Fibroblast of lung (primary cell): ENCODE measurements at regions not wholly inside any gene's neighbourhood (a gene's known extent, or its start where the extent isn't known, plus 50 kb on each side); places are given as distances from the start of the nearest gene placed in this dataset.

Experiments
- DNase-seq, 2 donors: peaks; one replicate each; pipeline versions ENCODE4 v3.0.0 to v3.0.0-alpha.2; 2010; ENCODE audit warnings: low read depth in 2 of 2
- H2AFZ ChIP-seq: 2 replicates; pipeline ENCODE4 v1.5.1; 2012; ENCODE audit warnings: low read length, control low read depth, inconsistent platforms
- H3K27ac ChIP-seq: 2 replicates; pipeline ENCODE4 v1.5.1; 2011; ENCODE audit warnings: low read length, control low read depth; ENCODE audit not compliant: insufficient read depth
- H3K27me3 ChIP-seq: 2 replicates; pipeline ENCODE4 v1.5.1; 2011; ENCODE audit warnings: mild to moderate bottlenecking, low read length; ENCODE audit not compliant: control insufficient read depth, insufficient read depth
- H3K36me3 ChIP-seq: 2 replicates; pipeline ENCODE4 v1.5.1; 2011; ENCODE audit warnings: low read length; ENCODE audit not compliant: control insufficient read depth, insufficient read depth
- H3K4me1 ChIP-seq: 2 replicates; pipeline ENCODE4 v1.5.1; 2011; ENCODE audit warnings: low read length; ENCODE audit not compliant: control insufficient read depth, insufficient read depth; ENCODE audit errors: extremely low read depth
- H3K4me2 ChIP-seq: 2 replicates; pipeline ENCODE4 v1.5.1; 2011; ENCODE audit warnings: low read length, control low read depth; ENCODE audit not compliant: insufficient read depth; ENCODE audit errors: extremely low read depth
- H3K4me3 ChIP-seq, 4 experiments: fragments of 200-600 bp in 1 of 4; sonication (generic) in 1 of 4; replicated peaks in 1 of 4; 2 replicates each; pipeline ENCODE4 v1.5.1; 2011 to 2016; ENCODE audit warnings: low read length in 4 of 4, low read depth in 3 of 4, mild to moderate bottlenecking in 3 of 4, control low read depth in 2 of 4, inconsistent platforms in 1 of 4, mixed read lengths in 1 of 4; ENCODE audit not compliant: insufficient read depth in 1 of 4; ENCODE audit errors: control extremely low read depth in 1 of 4
- H3K79me2 ChIP-seq: 2 replicates; pipeline ENCODE4 v1.5.1; 2012; ENCODE audit warnings: mild to moderate bottlenecking, low read length, inconsistent platforms; ENCODE audit not compliant: control insufficient read depth, insufficient read depth
- H3K9ac ChIP-seq: 2 replicates; pipeline ENCODE4 v1.5.1; 2011; ENCODE audit warnings: mild to moderate bottlenecking, low read length, control low read depth; ENCODE audit not compliant: insufficient read depth
- H3K9me3 ChIP-seq: 2 replicates; pipeline ENCODE4 v1.5.1; 2012; ENCODE audit warnings: low read depth, low read length; ENCODE audit not compliant: control insufficient read depth, insufficient read depth
- H4K20me1 ChIP-seq: 2 replicates; pipeline ENCODE4 v1.5.1; 2011; ENCODE audit warnings: low read length; ENCODE audit not compliant: control insufficient read depth, insufficient read depth; ENCODE audit errors: extremely low read depth
- CTCF ChIP-seq, 2 donors: IDR thresholded peaks in 1 of 2; conservative IDR thresholded peaks in 1 of 2; 1 replicate in 1 of 2; 2 replicates in 1 of 2; pipeline ENCODE4 v1.5.1; 2011 to 2012; ENCODE audit warnings: low read length in 2 of 2, control low read depth in 1 of 2, inconsistent platforms in 1 of 2, low read depth in 1 of 2, mild to moderate bottlenecking in 1 of 2
- EZH2 ChIP-seq: IDR thresholded peaks from 2 replicates; pipeline ENCODE4 v1.5.1; 2012; ENCODE audit warnings: low read length, control low read depth, mild to moderate bottlenecking; ENCODE audit errors: missing control alignments

- Histone ChIP-seq H3K4me1 (no peaks in the 10 kb centered on the region), H4K20me1 (no peaks in the 10 kb centered on the region), H3K9me3 (no peaks in the 10 kb centered on the region), H3K27me3 (no peaks in the 10 kb centered on the region), H2AFZ (no peak overlapping the region), H3K4me3 (no peak overlapping the region), H3K79me2 (no peaks in the 10 kb centered on the region), H3K36me3 (no peaks in the 10 kb centered on the region), H3K27ac (no peak overlapping the region), H3K4me2 (no peak overlapping the region), H3K9ac (no peak overlapping the region)
- TF ChIP-seq EZH2, result no peak
- no peak for TF ChIP-seq CTCF (conservative IDR thresholded peaks at IDR 0.05 in 1 of 2, IDR thresholded peaks at IDR 0.05 in 1 of 2; ENCODE audit: low read depth in 1 of 2, low read length in 2 of 2)
- no peak for DNase-seq
These were observed 176.8 kb downstream of the ISL1 start for GRCh38 chr5:51559921-51560658.

- Histone ChIP-seq H3K27me3 (no peaks in the 10 kb centered on the region), H3K36me3 (no peaks in the 10 kb centered on the region), H3K9me3 (no peaks in the 10 kb centered on the region), H3K4me2 (no peak overlapping the region), H2AFZ (no peak overlapping the region), H3K9ac (no peak overlapping the region), H3K4me3 (no peak overlapping the region), H3K4me1 (no peaks in the 10 kb centered on the region), H4K20me1 (no peaks in the 10 kb centered on the region), H3K27ac (no peak overlapping the region), H3K79me2 (no peaks in the 10 kb centered on the region)
- TF ChIP-seq EZH2 (no peak), CTCF (conservative IDR thresholded peaks at IDR 0.05 in 1 of 2, IDR thresholded peaks at IDR 0.05 in 1 of 2; ENCODE audit: low read depth in 1 of 2, low read length in 2 of 2) (no peak)
- no peak for DNase-seq
These were observed 183.7 kb downstream of the ISL1 start for GRCh38 chr5:51566953-51567352.

- TF ChIP-seq CTCF (conservative IDR thresholded peaks at IDR 0.05 in 1 of 2, IDR thresholded peaks at IDR 0.05 in 1 of 2; ENCODE audit: low read depth in 1 of 2, low read length in 2 of 2) (no peak), EZH2 (no peak)
- no peak for DNase-seq
- H3K4me3 ChIP-seq, result no peak overlapping the region
- no peaks in the 10 kb centered on the region for H4K20me1 ChIP-seq
- H3K27ac ChIP-seq, result no peak overlapping the region
- no peak overlapping the region for H3K4me2 ChIP-seq
- no peaks in the 10 kb centered on the region for H3K4me1 ChIP-seq
- no peak overlapping the region for H3K9ac ChIP-seq
- H3K36me3 ChIP-seq, result no peaks in the 10 kb centered on the region
- H3K27me3 ChIP-seq, result no peaks in the 10 kb centered on the region
- no peak overlapping the region for H2AFZ ChIP-seq
- H3K79me2 ChIP-seq, result no peaks in the 10 kb centered on the region
- H3K9me3 ChIP-seq, result no peaks in the 10 kb centered on the region
These were observed 184.4 kb downstream of the ISL1 start for GRCh38 chr5:51567636-51568035.
